HG02938 (cell line): ENCODE measurements at regions not wholly inside any gene's neighbourhood (a gene's known extent, or its start where the extent isn't known, plus 50 kb on each side); places are given as distances from the start of the nearest gene placed in this dataset.
"Not testable (repeated sequence)": the region's sequence is repeated elsewhere in the genome, so short reads cannot be mapped to it uniquely, and the experiment has no call there.

Source experiments
- ATAC-seq: cut with Tn5 transposase; IDR thresholded peaks from one replicate; pipeline ENCODE4 v1.9.1; 2021; ENCODE audit warnings: mild to moderate bottlenecking, moderate library complexity; ENCODE audit not compliant: unreplicated experiment

DNA sequence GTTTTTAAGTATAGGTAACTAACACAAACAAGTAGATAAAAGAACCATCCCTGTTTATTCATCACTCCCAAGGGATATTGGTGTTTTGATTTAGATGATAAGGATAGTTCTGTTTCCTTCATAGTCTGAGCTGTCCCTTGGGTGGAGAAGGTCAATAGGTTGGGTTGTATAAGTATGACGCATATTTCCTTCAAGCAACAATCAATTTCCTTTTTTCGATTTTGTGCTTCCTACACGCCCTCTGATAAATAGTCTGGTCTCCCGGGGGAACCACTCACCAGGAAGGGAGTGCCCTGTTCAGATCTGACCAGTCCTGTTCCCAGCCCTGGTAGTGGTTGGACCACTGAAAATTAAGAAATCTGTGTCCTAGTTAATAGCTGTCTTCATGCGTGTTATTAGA, 378.8 kb upstream of the FAR2 start:
- ATAC-seq, result no peak

DNA sequence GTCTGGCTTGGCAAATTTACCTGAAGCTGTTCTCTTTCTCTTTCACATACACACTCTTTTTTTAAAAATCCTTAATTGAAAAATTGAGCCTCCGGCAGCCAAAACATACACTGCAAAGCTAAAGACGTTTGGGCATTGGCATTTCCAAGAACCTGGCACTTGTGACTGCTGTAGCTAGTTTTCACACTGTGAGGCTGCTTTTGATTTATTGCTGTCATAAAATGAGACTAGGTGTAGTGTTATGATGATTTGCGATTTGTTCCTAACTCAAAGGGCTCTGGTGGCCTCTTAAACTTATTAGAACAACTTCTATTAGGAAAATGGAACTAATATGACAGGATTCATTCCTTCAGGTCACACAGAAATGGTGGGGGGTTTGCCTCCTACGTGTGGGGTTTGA, 377.1 kb upstream of the FAR2 start:
- no peak for ATAC-seq

DNA sequence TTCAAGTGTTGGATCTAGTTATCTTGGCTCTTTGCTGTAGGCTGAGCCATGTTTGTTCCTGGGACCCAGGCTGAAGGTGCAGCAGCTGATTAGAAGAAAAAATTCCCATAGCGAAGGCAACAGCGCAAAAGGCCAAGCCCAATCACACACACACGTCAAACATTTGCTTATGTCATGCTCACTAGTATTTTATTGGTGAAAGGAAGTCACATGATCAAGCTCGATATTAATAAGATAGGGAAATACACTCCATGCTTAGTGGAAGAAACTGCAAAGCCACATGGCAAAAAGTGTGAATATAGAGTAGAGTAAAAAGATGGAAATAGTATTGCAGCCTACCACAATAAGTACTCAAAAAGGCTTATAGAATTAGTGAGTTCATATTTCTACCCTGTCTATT, 373.5 kb upstream of the FAR2 start:
- no peak for ATAC-seq

DNA sequence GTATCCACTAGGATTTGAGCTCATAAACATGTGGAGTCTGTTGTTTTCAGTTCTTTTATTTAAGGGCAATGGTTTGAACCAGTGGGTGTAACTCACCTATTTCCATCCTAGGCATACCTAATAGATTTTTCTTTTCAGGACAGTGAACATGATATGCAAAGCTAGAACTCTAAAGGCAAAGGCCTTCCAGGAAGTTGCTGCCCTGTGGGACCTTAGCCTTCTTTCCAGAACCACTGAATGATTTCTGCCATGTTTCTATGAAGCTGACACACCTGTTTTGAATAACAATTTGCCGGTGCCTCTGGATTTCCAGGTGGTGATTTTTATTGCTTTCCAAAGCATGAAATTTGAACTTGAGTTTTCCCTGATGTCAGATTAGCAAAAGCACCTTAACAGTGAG, 372.9 kb upstream of the FAR2 start:
- no peak for ATAC-seq

DNA sequence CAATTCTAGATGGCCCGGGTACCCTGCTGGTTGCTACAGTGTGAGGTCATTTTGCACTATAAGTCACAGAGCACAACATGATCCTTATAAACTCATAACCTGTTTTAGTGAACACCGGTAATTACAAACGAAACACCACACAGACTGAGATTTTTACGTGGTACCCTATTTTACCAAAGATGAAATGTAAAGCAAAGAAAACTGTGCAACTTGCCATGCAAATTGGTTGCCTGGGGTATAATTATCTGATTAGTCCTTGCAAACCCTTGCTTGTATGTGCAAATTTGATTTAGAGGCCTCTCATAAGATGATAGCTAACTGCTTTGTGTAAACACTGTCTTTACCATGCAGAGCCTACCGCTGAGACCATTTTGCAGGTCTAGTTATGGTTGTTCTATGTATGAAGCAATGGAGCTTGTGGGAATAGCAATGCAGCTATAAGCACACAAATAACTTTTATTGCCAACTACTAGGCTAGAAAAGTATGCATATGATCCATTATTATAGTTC, 372.1 kb upstream of the FAR2 start:
- ATAC-seq, result no peak

DNA sequence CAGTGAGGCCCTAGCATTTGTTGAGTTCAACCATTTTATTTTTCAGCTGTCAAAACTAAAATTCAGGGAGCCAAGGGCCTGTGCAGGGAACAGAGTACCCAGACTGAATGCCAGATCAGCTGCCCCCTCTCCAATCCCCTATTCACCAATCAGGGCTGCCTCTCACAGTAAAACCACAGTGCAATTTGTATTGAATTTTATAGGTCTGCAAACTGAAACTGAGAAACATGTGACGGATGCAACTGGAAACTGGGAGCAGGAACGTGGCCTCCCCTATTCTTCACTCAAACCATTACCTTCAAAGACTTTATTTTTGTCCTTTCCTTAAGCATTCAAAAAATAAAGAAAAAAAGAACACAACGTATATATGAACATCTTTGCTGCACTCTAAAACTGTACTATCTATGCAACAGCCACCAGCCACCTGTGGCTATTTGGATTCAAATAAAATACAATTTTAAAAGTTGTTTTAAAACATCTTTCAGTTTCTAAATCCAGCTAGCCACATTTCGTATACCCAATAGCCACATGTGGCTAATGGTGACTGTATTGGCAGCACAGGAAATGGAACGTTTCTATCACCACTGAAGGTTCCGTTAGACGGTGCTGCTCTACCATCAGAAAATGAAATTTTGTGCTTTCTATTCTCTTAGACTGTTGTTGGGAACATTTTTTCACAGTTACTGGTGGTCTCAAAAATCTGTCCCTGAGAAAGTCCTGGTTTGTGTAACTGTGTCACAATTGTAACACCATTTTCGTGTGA, 371.3 kb upstream of the FAR2 start:
- ATAC-seq, result peak; percentile 58

DNA sequence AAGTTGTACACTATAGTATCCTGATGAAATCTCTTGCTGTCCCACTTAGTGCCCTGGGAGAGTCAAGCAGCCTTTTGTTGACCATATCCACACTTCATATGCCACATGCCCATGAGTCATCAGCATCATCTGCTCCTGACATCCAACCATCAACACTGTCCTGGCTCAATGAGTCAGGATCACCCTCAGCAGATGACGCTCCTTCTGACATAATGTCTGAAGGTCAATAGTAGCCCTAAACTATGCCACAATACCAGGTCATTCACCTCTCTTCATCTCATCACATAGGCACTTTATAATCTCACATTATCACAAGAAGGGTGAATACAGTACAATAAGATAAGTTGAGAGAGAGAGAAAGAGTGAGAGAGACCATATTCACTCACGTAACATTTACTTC, 369.0 kb upstream of the FAR2 start:
- no peak for ATAC-seq

DNA sequence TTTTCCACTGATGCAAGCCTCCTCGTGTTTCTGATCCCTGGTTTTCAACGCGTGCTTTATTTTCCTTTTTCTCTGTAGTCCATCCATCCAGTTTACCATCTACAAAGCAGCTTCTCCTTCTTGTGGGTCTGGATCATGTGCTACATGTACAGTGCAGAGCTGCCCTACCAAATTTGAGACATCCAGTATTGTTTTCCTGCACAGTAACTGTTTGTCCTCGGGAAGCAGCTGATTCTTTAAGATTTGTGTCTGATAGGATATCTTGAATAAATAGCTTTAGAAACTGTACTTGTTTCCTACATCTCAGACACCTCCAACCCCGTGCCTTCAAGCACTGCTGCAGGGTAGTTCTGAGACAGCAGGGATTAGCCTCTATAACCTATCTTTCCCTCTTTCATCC, 368.1 kb upstream of the FAR2 start:
- ATAC-seq, result no peak

DNA sequence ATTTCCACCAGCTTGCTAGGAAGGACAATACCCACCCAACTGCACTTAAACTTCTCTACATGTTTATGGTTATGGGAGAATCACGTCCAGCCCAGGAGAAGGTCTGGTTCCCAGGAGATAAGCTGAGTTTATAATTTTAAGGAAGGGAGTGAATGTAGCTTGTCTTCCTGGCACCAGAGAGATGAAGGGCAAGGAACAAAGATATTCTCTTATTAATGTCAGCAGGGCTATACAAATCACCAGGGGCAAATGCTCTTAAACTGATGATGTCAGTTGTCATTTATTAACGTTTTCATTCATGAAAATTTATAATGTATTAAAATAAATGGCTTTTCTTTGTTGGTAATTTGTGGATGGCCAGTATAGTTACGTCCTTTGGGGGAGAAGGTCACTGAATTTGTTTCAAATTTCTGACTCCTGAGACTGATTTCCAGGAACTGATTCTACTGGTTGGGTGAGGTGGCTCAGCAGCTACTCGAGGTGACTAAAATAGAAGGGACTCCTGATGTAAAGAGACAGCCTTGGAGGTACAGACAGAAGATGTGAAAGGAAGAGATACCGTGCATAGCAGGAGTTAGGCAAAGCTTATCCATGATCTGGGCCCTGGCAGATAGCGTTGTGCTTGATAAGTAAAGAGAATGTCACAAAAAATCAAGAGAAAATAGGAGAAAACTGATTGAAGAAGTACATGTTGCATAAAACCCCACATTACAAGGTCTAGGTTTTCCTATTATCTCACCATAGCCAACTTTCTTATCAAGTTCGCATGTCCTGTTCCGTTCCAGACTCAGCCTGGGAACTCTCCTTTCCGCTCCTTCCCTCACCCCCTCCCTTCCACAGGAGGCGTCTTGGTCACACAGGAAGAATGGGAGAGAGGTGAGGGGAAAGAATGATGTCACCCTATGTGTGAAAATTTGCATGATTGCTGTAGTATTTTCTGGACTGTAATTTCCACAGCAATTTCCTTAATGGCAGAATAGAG, 367.1 kb upstream of the FAR2 start:
- no peak for ATAC-seq

DNA sequence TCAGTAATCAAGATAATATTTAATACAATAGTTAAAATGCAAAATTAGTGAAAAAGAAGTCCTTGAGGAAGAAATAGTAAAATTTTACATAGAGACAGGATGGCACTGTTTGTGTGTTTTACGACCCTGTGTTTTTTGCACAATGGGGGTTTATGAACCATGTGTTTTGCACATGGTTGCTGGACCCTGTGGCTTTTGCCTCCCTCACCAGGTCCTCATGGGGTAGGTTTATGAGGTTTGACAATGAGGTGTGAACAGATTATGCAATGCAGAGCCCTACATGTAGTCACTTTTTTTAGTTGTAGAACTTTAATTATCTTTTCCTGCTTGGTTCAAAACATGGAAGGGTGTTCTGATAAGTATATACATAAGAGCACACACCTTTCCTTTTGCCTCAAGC, 366.3 kb upstream of the FAR2 start:
- ATAC-seq, result no peak

DNA sequence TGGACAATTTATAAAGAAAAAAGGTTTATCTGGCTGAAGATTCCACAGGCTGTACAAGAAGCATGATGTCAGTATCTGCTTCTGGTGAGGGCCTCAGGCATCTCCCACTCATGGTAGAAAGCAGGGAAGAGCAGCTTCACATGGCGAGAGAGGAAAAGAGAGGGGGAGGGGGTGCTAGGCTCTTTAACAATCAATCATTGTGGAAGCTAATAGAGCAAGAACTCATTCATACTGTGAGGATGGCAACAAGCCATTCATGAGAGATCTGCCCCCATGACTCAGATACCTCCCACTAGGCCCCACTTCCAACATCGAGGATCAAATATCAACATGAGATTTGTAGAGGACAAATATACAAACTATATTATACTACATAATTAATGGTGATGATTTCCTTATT, 361.9 kb upstream of the FAR2 start:
- no peak for ATAC-seq

DNA sequence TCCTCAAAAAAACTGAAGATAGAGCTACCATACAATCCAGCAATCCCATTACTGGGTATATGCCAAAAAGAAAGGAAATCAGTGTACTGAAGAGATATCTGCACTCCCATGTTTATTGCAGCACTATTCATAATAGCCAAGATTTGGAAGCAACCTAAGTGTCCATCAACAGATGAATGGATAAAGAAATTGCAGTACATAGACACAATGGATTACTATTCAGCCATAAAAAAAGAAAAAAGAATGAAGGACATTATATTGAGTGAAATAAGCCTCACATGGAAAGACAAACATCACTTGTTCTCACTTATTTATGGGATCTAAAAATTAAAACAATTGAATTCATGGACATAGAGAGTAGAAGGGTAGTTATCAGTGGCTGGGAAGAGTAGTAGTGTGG, 360.8 kb upstream of the FAR2 start:
- not testable (repeated sequence) for ATAC-seq

DNA sequence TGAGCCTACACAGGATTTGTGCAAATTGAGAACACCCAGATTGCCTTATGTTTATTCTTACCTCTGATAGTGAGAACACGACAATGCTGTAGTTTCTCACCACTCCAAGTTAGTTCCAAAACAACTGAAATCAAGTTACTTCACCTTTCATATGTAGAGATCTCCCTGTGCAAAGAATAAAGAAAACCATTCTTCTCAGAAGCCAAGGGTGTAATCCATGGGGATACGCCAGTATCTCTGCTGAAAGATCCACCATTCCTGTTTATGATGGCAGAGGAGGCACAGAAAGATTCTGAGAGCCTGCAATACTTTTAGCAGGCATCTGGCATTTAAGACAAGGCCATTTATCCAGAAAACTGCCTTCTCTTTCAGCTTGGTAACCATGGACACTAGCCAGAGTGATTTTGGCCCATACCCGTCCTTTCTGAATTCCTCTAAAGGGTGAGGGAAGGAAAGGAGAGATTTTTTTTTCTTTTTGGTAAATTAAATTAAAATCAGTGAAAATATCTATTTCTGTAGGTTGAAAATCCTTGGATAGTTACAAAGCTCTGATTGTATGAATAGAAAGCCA, 355.4 kb upstream of the FAR2 start:
- ATAC-seq, result no peak

DNA sequence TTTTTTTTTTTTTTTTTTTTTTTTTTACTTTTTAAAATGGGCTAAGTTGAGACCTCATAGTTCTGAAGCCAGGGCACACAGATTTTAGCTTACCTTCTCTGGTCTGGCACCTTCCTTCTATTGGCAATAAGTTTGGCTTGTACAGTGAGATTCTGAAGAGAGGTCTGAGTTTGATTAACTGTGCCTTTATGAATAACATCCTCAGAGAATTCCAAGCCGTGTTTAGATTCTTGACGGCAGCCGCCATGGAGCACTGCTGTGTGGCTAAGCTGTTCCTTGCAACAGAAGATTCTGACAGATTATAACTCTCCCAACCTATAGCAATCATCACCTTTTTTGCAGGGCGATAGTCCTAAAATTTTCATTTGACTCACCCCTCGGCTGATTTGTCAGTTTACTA, 354.9 kb upstream of the FAR2 start:
- no peak for ATAC-seq

DNA sequence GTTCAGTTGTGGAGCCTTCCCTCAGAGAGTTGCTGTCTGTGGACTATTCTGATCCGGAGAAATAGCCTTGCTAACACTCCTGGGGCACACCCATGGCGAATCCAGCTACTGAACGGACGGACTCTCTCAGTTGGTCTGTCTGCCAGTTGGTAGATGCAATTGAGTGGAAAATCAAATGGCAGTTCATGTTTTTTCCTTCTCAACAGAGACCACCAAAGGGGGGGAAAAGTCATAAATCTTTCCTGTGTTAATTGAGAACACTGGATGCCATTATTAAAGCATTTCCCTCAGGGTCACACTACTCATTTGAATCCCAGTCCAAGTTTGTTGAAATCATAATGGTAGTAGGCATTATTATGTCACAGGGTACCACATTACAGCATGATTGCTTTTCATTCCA, 354.3 kb upstream of the FAR2 start:
- no peak for ATAC-seq

DNA sequence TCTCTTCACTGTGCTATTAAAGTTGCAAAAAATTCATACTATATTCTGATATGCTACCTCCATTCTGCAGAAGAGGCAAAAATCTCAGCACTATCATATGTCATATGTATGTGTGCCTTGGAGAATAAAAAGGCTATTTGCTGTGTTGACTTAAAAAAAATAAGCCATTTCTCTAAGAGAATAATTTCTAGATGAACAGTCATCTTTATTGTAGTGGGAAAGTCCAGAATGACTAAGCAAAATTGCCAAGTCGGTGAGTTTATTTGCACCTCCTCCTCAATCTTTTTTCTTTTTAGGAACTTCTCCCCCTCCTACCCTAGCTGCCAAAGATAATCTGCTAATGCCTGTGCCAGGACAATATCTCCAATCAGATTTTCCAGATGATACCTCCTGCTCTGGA, 353.8 kb upstream of the FAR2 start:
- no peak for ATAC-seq

DNA sequence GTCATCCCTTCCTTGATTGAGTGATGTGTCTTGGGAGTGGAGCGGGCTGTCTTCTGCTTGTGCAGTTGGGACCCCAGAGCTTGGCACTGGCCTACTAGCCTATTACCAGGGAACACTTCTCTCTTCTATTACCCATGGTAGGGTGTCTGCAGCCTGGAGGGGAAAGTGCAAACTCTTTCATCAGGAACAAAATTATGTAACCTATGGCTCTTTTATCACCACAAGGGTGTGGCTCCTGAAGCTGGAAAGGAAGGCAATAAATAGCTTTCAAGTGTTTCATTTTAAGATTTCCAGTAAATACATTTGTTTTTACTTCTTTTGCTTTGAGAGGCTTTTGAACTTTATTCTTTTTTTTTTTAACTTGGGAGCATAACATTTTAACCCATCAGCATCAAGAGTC, 349.7 kb upstream of the FAR2 start:
- ATAC-seq, result no peak

DNA sequence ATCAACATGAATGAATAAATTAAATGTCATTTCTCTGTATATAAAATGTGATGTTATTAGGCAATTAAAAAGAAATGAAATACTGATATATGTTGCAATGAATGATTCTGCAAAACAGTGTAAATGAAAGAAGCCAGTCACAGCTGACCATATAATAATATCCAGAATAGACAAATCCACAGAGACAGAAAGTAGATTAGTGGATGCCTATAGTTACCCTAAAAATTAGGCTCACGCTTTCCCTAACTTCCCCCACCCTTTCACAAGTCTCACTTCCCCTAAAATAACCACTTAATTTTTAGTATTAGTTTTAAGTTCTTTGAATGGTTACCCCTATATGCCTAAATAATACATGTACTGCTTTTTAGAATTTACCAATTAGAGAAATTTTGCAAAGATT, 348.9 kb upstream of the FAR2 start:
- ATAC-seq, result peak; percentile 95

DNA sequence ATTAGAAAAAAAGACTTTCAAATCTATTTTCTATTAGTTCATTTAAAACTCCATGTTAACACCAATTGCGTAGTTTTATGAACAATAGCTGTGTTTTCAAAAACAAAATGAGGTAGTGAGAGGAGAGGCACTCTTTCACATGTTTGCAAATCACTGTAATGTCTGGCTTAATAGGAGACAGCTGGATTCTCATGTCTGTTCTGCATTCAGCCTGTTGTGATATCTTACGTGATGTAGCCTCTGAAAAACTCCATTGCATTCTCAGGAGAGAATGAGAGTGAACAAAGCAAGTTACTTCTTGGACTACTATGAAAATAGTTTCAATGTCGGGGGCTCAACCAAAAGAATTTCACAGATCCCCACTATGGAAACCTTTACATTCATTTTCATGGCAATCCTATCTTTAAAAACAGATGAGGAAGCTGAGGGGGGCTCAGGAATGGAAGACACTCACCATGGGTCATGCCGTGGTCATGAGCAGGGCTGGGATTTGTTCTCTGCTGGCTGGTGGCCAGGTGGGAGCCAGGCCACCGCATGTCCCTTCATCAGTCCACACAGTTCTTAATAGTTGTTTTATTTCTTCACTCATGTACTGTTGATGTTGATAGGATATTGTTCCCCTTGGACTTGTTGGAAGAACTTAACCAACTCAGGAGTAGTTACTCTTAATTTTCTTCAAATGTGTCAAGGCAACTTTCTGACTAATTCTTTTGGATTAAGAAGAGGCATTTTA, 346.2 kb upstream of the FAR2 start:
- no peak for ATAC-seq

DNA sequence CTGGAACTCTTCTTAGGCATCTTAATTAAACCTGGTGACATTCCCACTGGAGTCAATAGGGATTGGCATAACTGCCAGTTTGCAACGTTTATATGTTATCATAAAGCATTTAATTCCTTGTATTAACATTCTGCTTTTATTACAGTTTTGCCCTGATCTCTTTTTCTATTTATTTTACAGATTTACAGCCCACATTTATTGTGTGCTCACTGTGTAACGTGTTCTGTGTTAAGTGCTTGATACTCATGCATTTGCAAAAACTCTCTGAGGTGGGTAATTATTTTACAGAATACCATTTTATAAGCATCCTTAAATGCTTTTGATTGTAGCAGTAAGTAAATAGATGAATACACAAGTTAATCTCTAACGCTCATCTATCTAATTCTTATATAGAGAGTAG, 341.5 kb upstream of the FAR2 start:
- ATAC-seq, result no peak

DNA sequence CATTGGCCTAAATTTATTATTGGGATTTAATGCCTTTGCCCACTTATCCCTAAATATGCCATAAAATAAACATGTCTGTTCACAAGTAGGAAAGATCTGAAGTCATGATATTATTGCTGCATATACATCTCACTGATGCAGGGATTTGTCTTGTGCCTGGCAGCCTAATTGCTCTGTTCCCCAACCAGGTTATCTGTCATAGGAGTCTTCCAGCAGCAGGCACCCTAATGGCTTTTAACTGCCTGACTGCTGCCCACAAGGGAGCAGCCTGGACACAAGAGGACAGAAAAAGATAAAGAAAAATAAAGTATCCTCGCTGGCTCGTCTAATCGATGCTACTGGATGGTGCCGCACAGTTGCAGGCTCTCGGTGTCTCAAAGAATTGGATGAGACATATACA, 337.6 kb upstream of the FAR2 start:
- no peak for ATAC-seq
